ENCODE measurements at regions not wholly inside any gene's neighbourhood (a gene's known extent, or its start where the extent isn't known, plus 50 kb on each side); places are given as distances from the start of the nearest gene placed in this dataset.

DNA sequence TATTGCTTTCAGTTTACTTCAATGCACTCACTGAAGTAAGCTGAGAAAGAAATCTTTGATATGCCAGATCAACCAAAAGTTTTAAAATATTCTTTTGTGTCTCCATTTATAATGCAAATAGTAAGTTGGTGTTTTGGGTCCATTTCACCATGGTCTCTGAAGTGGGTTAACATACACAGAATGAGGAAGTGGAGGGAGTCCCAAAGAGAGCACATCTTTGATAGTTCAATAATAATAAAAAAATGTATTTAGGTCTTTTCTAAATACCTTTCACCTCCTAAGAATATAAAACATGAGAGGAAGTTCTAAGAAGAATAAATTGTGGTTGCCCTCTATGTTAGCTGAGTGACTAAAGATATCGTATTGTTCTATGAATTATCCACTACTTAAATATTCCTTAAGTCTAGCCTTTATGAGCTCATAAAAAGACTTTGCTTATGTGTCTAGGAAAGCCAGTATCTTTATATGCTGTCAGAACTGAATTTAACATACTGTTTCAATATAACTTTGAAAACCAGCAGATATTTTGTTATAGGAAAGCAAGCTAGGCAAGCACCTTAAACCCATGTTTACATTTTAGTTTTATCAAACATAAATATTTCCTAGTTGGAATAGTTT lies 148.7 kb upstream of the ZEB2 start:
- in situ Hi-C loops (cut with MboI; ENCODE audit: low pct_unique_long_range_greater_than_20kb, low sequenced_read_pairs, unreplicated experiment), result no loop called here
- no peak for DNase-seq (ENCODE audit: low spot score)
- TF ChIP-seq, protein P1, sequence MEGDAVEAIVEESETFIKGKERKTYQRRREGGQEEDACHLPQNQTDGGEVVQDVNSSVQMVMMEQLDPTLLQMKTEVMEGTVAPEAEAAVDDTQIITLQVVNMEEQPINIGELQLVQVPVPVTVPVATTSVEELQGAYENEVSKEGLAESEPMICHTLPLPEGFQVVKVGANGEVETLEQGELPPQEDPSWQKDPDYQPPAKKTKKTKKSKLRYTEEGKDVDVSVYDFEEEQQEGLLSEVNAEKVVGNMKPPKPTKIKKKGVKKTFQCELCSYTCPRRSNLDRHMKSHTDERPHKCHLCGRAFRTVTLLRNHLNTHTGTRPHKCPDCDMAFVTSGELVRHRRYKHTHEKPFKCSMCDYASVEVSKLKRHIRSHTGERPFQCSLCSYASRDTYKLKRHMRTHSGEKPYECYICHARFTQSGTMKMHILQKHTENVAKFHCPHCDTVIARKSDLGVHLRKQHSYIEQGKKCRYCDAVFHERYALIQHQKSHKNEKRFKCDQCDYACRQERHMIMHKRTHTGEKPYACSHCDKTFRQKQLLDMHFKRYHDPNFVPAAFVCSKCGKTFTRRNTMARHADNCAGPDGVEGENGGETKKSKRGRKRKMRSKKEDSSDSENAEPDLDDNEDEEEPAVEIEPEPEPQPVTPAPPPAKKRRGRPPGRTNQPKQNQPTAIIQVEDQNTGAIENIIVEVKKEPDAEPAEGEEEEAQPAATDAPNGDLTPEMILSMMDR (IDR thresholded peaks at IDR 0.05; ENCODE audit: extremely low read depth, insufficient read depth, missing control alignments), result no peak

DNA sequence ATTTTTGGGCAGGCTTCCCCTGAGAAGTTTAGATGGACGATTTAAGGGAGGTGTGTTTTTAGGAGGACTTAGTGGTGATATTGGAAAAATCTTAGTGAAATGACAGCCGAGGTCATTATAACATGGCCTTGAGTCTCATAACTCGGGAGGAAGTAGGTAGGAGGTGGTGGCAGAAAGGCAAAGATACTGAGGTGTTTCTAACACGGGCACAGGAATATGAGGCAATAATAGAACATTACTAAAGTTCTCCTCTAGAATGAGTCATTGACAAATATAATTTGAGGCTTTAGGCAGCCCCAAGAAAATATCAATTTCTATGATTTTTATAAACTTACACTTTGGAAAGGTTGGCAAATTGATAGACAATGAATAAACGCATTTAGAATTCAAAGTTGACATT lies 146.1 kb upstream of the ZEB2 start:
- DNase-seq (ENCODE audit: low spot score), result no peak
- in situ Hi-C loops (cut with MboI; ENCODE audit: low pct_unique_long_range_greater_than_20kb, low sequenced_read_pairs, unreplicated experiment), result no loop called here
- TF ChIP-seq, protein P1 (IDR thresholded peaks at IDR 0.05; ENCODE audit: extremely low read depth, insufficient read depth, missing control alignments), result no peak

DNA sequence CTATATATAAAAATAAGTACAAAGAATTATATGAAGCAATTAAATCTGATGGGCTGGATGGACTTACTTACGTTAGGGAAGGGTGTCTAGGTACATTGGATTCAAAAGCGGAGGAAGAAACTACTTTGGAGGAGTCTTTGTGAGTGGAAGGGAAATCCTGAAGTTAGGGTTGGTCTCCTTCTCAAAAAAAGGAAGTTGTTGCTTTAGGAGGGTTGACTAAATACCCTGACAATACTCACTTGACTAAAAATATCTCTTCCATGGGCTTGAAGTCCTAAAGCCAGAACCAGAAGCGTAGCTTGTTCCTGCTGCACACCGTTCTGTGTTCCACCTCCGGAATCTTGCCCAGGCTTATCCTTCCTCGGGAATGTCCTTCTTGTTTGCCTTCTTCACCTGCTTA lies 143.3 kb upstream of the ZEB2 start:
- in situ Hi-C loops (cut with MboI; ENCODE audit: low pct_unique_long_range_greater_than_20kb, low sequenced_read_pairs, unreplicated experiment), result no loop called here
- DNase-seq (ENCODE audit: low spot score), result no peak
- TF ChIP-seq, protein P1 (IDR thresholded peaks at IDR 0.05; ENCODE audit: extremely low read depth, insufficient read depth, missing control alignments), result no peak

DNA sequence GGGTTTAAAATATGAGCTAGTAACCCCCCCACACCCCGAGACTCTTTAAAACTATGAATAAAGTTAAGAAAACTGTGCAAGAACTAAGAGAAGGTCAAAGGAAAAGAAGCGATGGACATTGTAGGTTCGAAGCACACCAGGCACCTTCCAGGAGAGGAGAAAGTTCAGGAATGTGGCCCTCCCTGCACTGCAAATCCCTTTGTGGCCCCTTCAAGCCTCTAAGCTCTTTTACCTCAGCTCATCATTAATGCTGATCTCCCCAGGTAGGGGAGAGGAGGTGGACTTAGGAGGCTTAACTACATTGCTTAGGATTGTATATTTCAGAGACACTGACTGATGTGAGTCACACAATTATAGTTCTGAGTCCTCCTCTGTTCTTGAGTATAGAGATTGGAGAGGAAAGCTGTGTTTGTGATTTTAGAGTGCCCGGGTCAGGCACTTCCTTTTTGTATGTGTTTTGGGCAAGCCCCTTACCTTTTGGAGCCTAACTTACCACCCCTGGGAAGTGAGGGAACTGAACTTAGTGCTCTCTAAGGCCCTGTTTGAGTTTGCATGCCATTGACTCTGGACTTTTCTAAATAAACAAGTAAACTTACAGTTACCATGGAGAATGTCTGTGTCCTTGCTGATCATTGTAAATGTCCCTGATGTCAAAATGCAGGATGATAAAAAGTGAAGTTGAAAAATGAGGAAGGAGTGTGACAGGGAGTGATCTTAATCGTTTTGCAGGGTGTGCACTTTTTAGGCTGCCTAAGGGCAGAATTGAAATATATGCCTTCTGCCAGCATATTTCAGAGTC lies 140.8 kb upstream of the ZEB2 start:
- no peak for DNase-seq (ENCODE audit: low spot score)
- in situ Hi-C loops (cut with MboI; ENCODE audit: low pct_unique_long_range_greater_than_20kb, low sequenced_read_pairs, unreplicated experiment), result no loop called here
- TF ChIP-seq, protein P1 (IDR thresholded peaks at IDR 0.05; ENCODE audit: extremely low read depth, insufficient read depth, missing control alignments), result no peak

DNA sequence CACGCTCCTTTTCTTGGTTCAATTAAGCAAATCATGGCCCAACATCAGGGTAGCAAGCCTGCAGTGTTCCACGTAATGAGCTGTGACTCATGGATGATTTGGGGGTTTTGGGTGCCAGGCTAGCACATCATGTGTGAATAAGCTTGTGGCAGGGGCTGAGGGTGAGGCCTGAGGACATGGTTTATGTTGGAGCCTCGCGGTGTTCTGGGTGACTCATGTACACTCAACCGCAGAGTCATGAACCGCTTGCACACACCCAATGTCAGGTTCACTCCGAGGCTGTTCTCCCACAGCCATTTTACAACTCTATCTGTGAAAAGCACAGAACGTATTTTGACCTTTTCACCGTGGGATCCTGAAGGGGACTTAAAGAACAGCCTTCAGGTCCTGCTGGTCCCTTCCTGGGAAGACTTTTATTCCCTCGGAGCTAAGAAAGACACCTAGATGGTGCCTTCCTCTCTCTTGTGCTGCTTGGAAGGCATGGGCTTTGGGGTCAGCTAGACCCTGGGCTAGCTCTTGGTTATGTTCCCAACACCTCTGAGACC lies 139.9 kb upstream of the ZEB2 start:
- in situ Hi-C loops (cut with MboI; ENCODE audit: low pct_unique_long_range_greater_than_20kb, low sequenced_read_pairs, unreplicated experiment), result no loop called here
- no peak for DNase-seq (ENCODE audit: low spot score)

DNA sequence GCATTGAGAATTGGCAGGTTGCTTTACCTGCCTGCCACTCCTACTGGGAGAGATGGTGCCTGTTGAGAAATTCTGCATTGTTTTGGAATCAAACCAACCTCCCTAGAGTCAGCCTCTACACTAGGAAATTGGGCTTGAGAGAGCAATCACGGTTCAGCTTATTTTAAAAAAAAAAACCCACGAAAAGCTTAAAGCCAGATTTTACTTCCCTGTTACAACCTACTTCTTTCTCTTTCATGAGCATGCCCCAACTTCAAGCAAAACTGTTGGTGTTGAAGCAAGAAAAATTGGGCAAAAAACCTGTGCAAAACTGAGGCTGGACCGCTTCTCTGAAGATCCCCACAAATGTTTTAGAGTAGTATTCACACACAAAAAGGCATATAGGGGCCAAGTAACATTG lies 134.6 kb upstream of the ZEB2 start:
- no peak for DNase-seq (ENCODE audit: low spot score)
- TF ChIP-seq, protein P1 (IDR thresholded peaks at IDR 0.05; ENCODE audit: extremely low read depth, insufficient read depth, missing control alignments), result no peak
- in situ Hi-C loops (cut with MboI; ENCODE audit: low pct_unique_long_range_greater_than_20kb, low sequenced_read_pairs, unreplicated experiment), result no loop called here

More for the DNA sequence above, 139.9 kb upstream of the ZEB2 start:
- TF ChIP-seq, protein P1 (IDR thresholded peaks at IDR 0.05; ENCODE audit: extremely low read depth, insufficient read depth, missing control alignments), result no peak

All from GM13977 (cell line).